ENCODE measurements at regions not wholly inside any gene's neighbourhood (a gene's known extent, or its start where the extent isn't known, plus 50 kb on each side); places are given as distances from the start of the nearest gene placed in this dataset.

GRCh38 chr9:80556631-80557030 lies 984.9 kb downstream of the TLE4 start:
- FAIRE-seq (peak; percentile 52), DNase-seq (ENCODE audit: insufficient read length, low spot score) (no peak)
- no peak for TF ChIP-seq POLR2A (IDR thresholded peaks at IDR 0.05; ENCODE audit: low read depth, low read length)

- DNase-seq (ENCODE audit: insufficient read length, low spot score) (no peak), FAIRE-seq (peak; percentile 15)
- TF ChIP-seq POLR2A (IDR thresholded peaks at IDR 0.05; ENCODE audit: low read depth, low read length) = no peak
These were observed 984.1 kb downstream of the TLE4 start for GRCh38 chr9:80555782-80556325.

GRCh38 chr9:80554856-80555255 lies 983.1 kb downstream of the TLE4 start:
- no peak for TF ChIP-seq POLR2A (IDR thresholded peaks at IDR 0.05; ENCODE audit: low read depth, low read length)
- FAIRE-seq (peak; percentile 30), DNase-seq (ENCODE audit: insufficient read length, low spot score) (no peak)

DNA sequence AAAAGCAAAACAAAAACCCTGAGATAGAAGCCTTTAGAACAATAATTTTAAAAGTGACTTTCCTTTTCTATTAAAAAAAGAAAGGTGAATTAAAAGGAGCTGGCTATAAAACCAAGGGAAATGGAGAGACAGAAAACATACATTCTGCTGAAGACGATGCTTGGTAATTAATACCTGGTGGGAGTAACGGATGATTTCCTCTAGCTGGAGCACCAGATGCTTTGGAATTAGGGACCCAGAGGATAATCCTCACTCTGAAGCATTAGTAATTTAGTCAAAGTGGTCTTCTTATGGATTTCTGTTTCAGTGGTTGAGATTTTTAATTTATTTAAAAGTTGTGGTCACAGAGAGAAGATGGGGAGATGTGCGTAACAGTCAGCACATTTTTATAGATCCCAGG lies 982.5 kb downstream of the TLE4 start:
- FAIRE-seq = no peak
- no peak for DNase-seq (ENCODE audit: insufficient read length, low spot score)
- TF ChIP-seq POLR2A (IDR thresholded peaks at IDR 0.05; ENCODE audit: low read depth, low read length) = no peak

DNA sequence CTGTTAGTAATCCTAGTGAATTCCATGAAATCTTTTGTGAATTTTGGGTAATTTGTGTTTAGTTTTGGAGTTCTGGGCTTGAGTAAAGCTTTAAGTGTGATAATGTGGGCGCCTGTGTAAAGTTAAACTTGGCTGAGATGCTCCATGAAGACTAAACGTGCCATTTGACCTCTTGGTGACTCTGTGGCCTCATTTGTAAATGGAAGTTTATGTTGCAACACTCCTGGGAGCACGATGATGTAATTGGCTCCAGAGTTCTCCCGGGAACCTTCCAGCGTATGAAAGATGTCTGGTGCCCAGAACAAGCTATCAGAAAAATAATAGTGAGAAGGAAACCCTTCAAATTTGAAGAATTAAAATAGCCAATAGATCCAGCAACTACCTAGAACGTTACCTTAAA lies 981.2 kb downstream of the TLE4 start:
- DNase-seq (ENCODE audit: insufficient read length, low spot score) (no peak), FAIRE-seq (no peak)
- no peak for TF ChIP-seq POLR2A (IDR thresholded peaks at IDR 0.05; ENCODE audit: low read depth, low read length)

- FAIRE-seq (peak; percentile 33), DNase-seq (ENCODE audit: insufficient read length, low spot score) (no peak)
- no peak for TF ChIP-seq POLR2A (IDR thresholded peaks at IDR 0.05; ENCODE audit: low read depth, low read length)
These were observed 978.4 kb downstream of the TLE4 start for GRCh38 chr9:80550181-80550580.

DNA sequence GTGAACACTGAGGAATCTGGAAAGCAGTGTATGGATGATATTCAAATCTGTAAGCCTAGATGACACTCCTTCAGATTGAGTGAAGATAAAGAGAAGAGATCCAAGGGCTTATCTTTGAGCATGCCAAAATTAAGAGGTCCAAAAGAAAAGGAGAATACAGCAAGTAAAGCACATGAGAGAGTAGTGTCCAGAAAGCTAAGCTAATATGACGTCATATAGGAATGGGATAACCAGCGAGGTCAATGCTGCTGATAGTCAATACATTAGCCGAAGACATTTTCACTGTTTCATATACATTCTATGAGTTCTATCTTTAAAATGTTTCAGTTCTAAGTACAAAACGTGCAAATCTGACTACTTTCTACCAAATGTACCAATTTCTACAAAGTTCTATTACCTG lies 975.8 kb downstream of the TLE4 start:
- DNase-seq (ENCODE audit: insufficient read length, low spot score) (no peak), FAIRE-seq (no peak)
- no peak for TF ChIP-seq POLR2A (IDR thresholded peaks at IDR 0.05; ENCODE audit: low read depth, low read length)

GRCh38 chr9:80540387-80540786 lies 968.6 kb downstream of the TLE4 start:
- no peak for TF ChIP-seq POLR2A (IDR thresholded peaks at IDR 0.05; ENCODE audit: low read depth, low read length)
- peak; percentile 66 for FAIRE-seq
- DNase-seq (ENCODE audit: insufficient read length, low spot score) = no peak

- FAIRE-seq (peak; percentile 68), DNase-seq (ENCODE audit: insufficient read length, low spot score) (no peak)
- no peak for TF ChIP-seq POLR2A (IDR thresholded peaks at IDR 0.05; ENCODE audit: low read depth, low read length)
These were observed 967.2 kb downstream of the TLE4 start for GRCh38 chr9:80538976-80539375.

GRCh38 chr9:80522465-80522864 lies 950.7 kb downstream of the TLE4 start:
- no peak for TF ChIP-seq POLR2A (IDR thresholded peaks at IDR 0.05; ENCODE audit: low read depth, low read length)
- peak; percentile 36 for FAIRE-seq
- no peak for DNase-seq (ENCODE audit: insufficient read length, low spot score)

GRCh38 chr9:80521151-80521550 lies 949.4 kb downstream of the TLE4 start:
- TF ChIP-seq POLR2A (IDR thresholded peaks at IDR 0.05; ENCODE audit: low read depth, low read length) = no peak

GRCh38 chr9:80520231-80520630 lies 948.5 kb downstream of the TLE4 start:
- FAIRE-seq (peak; percentile 20), DNase-seq (ENCODE audit: insufficient read length, low spot score) (no peak)
- no peak for TF ChIP-seq POLR2A (IDR thresholded peaks at IDR 0.05; ENCODE audit: low read depth, low read length)

More at GRCh38 chr9:80521151-80521550, 949.4 kb downstream of the TLE4 start:
- DNase-seq (ENCODE audit: insufficient read length, low spot score) (no peak), FAIRE-seq (no peak)

- DNase-seq (ENCODE audit: insufficient read length, low spot score) (no peak), FAIRE-seq (no peak)
- no peak for TF ChIP-seq POLR2A (IDR thresholded peaks at IDR 0.05; ENCODE audit: low read depth, low read length)
These were observed 946.7 kb downstream of the TLE4 start for GRCh38 chr9:80518441-80518840.

GRCh38 chr9:80516679-80517078 lies 944.9 kb downstream of the TLE4 start:
- no peak for TF ChIP-seq POLR2A (IDR thresholded peaks at IDR 0.05; ENCODE audit: low read depth, low read length)
- FAIRE-seq (peak; percentile 30), DNase-seq (ENCODE audit: insufficient read length, low spot score) (no peak)

GRCh38 chr9:80509358-80509757 lies 937.6 kb downstream of the TLE4 start:
- DNase-seq (ENCODE audit: insufficient read length, low spot score) = no peak
- TF ChIP-seq POLR2A (IDR thresholded peaks at IDR 0.05; ENCODE audit: low read depth, low read length) = no peak
- no peak for FAIRE-seq

GRCh38 chr9:80507611-80508010 lies 935.8 kb downstream of the TLE4 start:
- DNase-seq (ENCODE audit: insufficient read length, low spot score) (no peak), FAIRE-seq (no peak)
- TF ChIP-seq POLR2A (IDR thresholded peaks at IDR 0.05; ENCODE audit: low read depth, low read length) = no peak

All from H54 (cell line).